H1 (cell line): ENCODE measurements at regions not wholly inside any gene's neighbourhood (a gene's known extent, or its start where the extent isn't known, plus 50 kb on each side); places are given as distances from the start of the nearest gene placed in this dataset.

Source experiments
- CTCF ChIA-PET: fragments of 300-600 bp; sonication (Branson Sonifier 250); formaldehyde crosslinking; loops from one replicate; lab custom pipeline; 2021; ENCODE audit not compliant: partially characterized antibody; lab: Charles Lee
- POLR2A ChIA-PET: fragments of 300-600 bp; sonication (Branson Sonifier 250); formaldehyde crosslinking; loops from one replicate; lab custom pipeline; 2021; ENCODE audit warnings: inconsistent platforms; ENCODE audit not compliant: partially characterized antibody; lab: Charles Lee
- DNase-seq, 2 experiments: peaks; one replicate each; pipeline versions ENCODE4 v3.0.0 to v3.0.0-alpha.2; 2010 to 2022; ENCODE audit warnings: low spot score in 2 of 2, low read depth in 1 of 2, mixed read lengths in 1 of 2
- FAIRE-seq: peaks from 2 replicates; lab custom pipeline; 2011; peaks lifted over from hg19 to GRCh38; lab: Jason Lieb, UNC
- H2AFZ ChIP-seq: 2 replicates; pipeline ENCODE4 v1.8.1; 2012; ENCODE audit warnings: low read length, inconsistent platforms
- H2AK5ac ChIP-seq: 2 replicates; pipeline ENCODE4 v1.6.1; 2013; ENCODE audit warnings: low read depth, low read length
- H2BK120ac ChIP-seq: replicated peaks from 2 replicates; pipeline ENCODE3; 2013; ENCODE audit warnings: low read depth, low read length, inconsistent platforms
- H2BK12ac ChIP-seq: 2 replicates; pipeline ENCODE4 v1.6.1; 2013; ENCODE audit warnings: low read depth, low read length
- H2BK15ac ChIP-seq: 2 replicates; pipeline ENCODE4 v1.6.1; 2013; ENCODE audit warnings: low read length
- H2BK20ac ChIP-seq: 2 replicates; pipeline ENCODE4 v1.6.1; 2013; ENCODE audit warnings: low read length
- H2BK5ac ChIP-seq: 2 replicates; pipeline ENCODE4 v1.6.1; 2013; ENCODE audit warnings: low read depth, low read length
- H3K14ac ChIP-seq: 2 replicates; pipeline ENCODE4 v1.6.1; 2013; ENCODE audit warnings: inconsistent platforms; ENCODE audit not compliant: insufficient read length
- H3K18ac ChIP-seq: 2 replicates; pipeline ENCODE4 v1.6.1; 2013; ENCODE audit warnings: low read length; ENCODE audit errors: extremely low read depth
- H3K23ac ChIP-seq: 2 replicates; pipeline ENCODE4 v1.6.1; 2013; ENCODE audit warnings: inconsistent platforms; ENCODE audit not compliant: insufficient read length
- H3K23me2 ChIP-seq: 2 replicates; pipeline ENCODE4 v1.6.1; 2013; ENCODE audit warnings: low read depth, low read length
- H3K27ac ChIP-seq: 2 replicates; pipeline ENCODE4 v1.6.1; 2011; ENCODE audit warnings: low read depth, low read length, inconsistent platforms
- H3K27me3 ChIP-seq, 4 experiments: replicated peaks in 1 of 4; 1 replicate in 1 of 4; 2 replicates in 3 of 4; pipeline versions ENCODE4 v1.6.1 to v1.8.1; 2011 to 2013; ENCODE audit warnings: low read length in 3 of 4, mild to moderate bottlenecking in 3 of 4, inconsistent platforms in 2 of 4, mixed read lengths in 2 of 4, moderate library complexity in 1 of 4; ENCODE audit not compliant: control insufficient read depth in 3 of 4, insufficient read depth in 3 of 4; ENCODE audit errors: extremely low read depth in 1 of 4
- H3K36me3 ChIP-seq, 4 experiments: 2 replicates each; pipeline versions ENCODE4 v1.6.1 to v1.8.1; 2011 to 2013; ENCODE audit warnings: mild to moderate bottlenecking in 4 of 4, low read length in 3 of 4, moderate library complexity in 2 of 4, control low read depth in 1 of 4, inconsistent platforms in 1 of 4; ENCODE audit not compliant: insufficient read depth in 4 of 4, control insufficient read depth in 2 of 4
- H3K4ac ChIP-seq: replicated peaks from 2 replicates; pipeline ENCODE3; 2013; ENCODE audit warnings: low read length, low read depth, mixed read lengths, inconsistent platforms; ENCODE audit not compliant: insufficient read length
- H3K4me1 ChIP-seq, 4 experiments: replicated peaks in 1 of 4; 1 replicate in 1 of 4; 2 replicates in 3 of 4; pipeline versions ENCODE4 v1.6.1 to v1.8.1; 2011 to 2013; ENCODE audit warnings: low read length in 3 of 4, inconsistent platforms in 2 of 4, mixed read lengths in 1 of 4; ENCODE audit not compliant: insufficient read depth in 4 of 4, control insufficient read depth in 3 of 4
- H3K4me2 ChIP-seq, 2 experiments: 2 replicates each; pipeline versions ENCODE4 v1.6.1 to v1.8.1; 2011 to 2013; ENCODE audit warnings: low read depth in 2 of 2, low read length in 2 of 2, control low read depth in 1 of 2, inconsistent platforms in 1 of 2, mild to moderate bottlenecking in 1 of 2; ENCODE audit not compliant: insufficient read depth in 1 of 2
- H3K4me3 ChIP-seq, 4 experiments: fragments of 200-600, 300-600 bp in 1 of 4; sonication (generic), shearing (Covaris generic), sonication (Bioruptor Twin) in 1 of 4; 2 replicates each; pipeline versions ENCODE4 v1.5.1 to v1.8.1; 2011 to 2016; ENCODE audit warnings: low read length in 4 of 4, low read depth in 3 of 4, control low read depth in 2 of 4, inconsistent platforms in 2 of 4, mild to moderate bottlenecking in 2 of 4, mixed read lengths in 1 of 4, moderate library complexity in 1 of 4; ENCODE audit not compliant: insufficient read depth in 2 of 4; ENCODE audit errors: extremely low read depth in 1 of 4
- H3K56ac ChIP-seq: replicated peaks from 2 replicates; pipeline ENCODE3; 2013; ENCODE audit warnings: low read depth, mild to moderate bottlenecking, mixed read lengths, low read length, inconsistent platforms; ENCODE audit not compliant: insufficient read length
- H3K79me1 ChIP-seq: 2 replicates; pipeline ENCODE4 v1.6.1; 2013; ENCODE audit warnings: low read depth, low read length, control low read depth
- H3K79me2 ChIP-seq, 2 experiments: 2 replicates each; pipeline versions ENCODE4 v1.6.1 to v1.8.1; 2012 to 2013; ENCODE audit warnings: low read length in 2 of 2, mild to moderate bottlenecking in 2 of 2, inconsistent platforms in 1 of 2; ENCODE audit not compliant: insufficient read depth in 2 of 2, control insufficient read depth in 1 of 2
- H3K9ac ChIP-seq, 4 experiments: replicated peaks in 1 of 4; 1 replicate in 1 of 4; 2 replicates in 3 of 4; pipeline versions ENCODE4 v1.6.1 to v1.8.1; 2011 to 2013; ENCODE audit warnings: low read depth in 3 of 4, low read length in 3 of 4, control low read depth in 2 of 4, mild to moderate bottlenecking in 2 of 4, moderate library complexity in 2 of 4, inconsistent platforms in 1 of 4; ENCODE audit errors: extremely low read depth in 1 of 4
- H3K9me3 ChIP-seq, 2 experiments: 2 replicates each; pipeline versions ENCODE4 v1.6.1 to v1.8.1; 2012 to 2013; ENCODE audit warnings: mild to moderate bottlenecking in 2 of 2, moderate library complexity in 2 of 2, control low read depth in 1 of 2, inconsistent platforms in 1 of 2, low read depth in 1 of 2, low read length in 1 of 2, mixed read lengths in 1 of 2; ENCODE audit not compliant: insufficient read depth in 2 of 2
- H4K20me1 ChIP-seq, 2 experiments: replicated peaks in 1 of 2; 2 replicates each; pipeline versions ENCODE3 to v1.8.1; 2011 to 2013; ENCODE audit warnings: inconsistent platforms in 2 of 2, low read length in 2 of 2, mild to moderate bottlenecking in 1 of 2; ENCODE audit not compliant: insufficient read depth in 2 of 2, control insufficient read depth in 1 of 2
- H4K5ac ChIP-seq: 2 replicates; pipeline ENCODE4 v1.6.1; 2013; ENCODE audit warnings: low read length, low read depth, mixed read lengths, inconsistent platforms; ENCODE audit not compliant: insufficient read length
- H4K8ac ChIP-seq: 2 replicates; pipeline ENCODE4 v1.8.0; 2013; ENCODE audit warnings: mild to moderate bottlenecking, moderate library complexity, low read length, inconsistent platforms; ENCODE audit not compliant: insufficient read depth; ENCODE audit errors: extremely low read depth
- H4K91ac ChIP-seq: replicated peaks from 2 replicates; pipeline ENCODE3; 2013; ENCODE audit warnings: low read length, mixed read lengths, inconsistent platforms; ENCODE audit not compliant: insufficient read length
- BACH1 ChIP-seq: IDR thresholded peaks from 2 replicates; pipeline ENCODE4 v1.6.1; 2012; ENCODE audit warnings: low read length, improper control_type of control experiment
- KDM5A ChIP-seq: fragments of 200-600 bp; IDR thresholded peaks from 2 replicates; pipeline ENCODE4 v1.7.1; 2012; ENCODE audit warnings: mild to moderate bottlenecking, low read length, inconsistent platforms, mixed read lengths
- MAFK ChIP-seq: IDR thresholded peaks from 2 replicates; pipeline ENCODE4 v1.6.1; 2012; ENCODE audit warnings: low read depth, mild to moderate bottlenecking, improper control_type of control experiment, low read length
- ZNF274 ChIP-seq: IDR thresholded peaks from 2 replicates; pipeline ENCODE4 v1.7.0; 2012; ENCODE audit warnings: low read length, borderline replicate concordance; ENCODE audit errors: extremely low read depth
- WGBS, 2 experiments: shearing (Covaris generic) in 1 of 2; methylation state at CpG; one replicate each; pipeline versions ENCODE4 v1.1.6 to v1.1.7; 2013 to 2015; ENCODE audit warnings: low lambda C conversion rate in 2 of 2, mixed read lengths in 2 of 2, inconsistent platforms in 1 of 2, low coverage in 1 of 2, missing lambda C conversion rate in 1 of 2; ENCODE audit not compliant: insufficient replicate concordance in 2 of 2, insufficient coverage in 1 of 2, insufficient read length in 1 of 2; ENCODE audit errors: extremely low coverage in 1 of 2, missing lambda C conversion rate in 1 of 2; 5-methylcytosine and 5-hydroxymethylcytosine counted together
- TF ChIP-seq, protein P1 (sequence below): IDR thresholded peaks from 2 replicates; pipeline ENCODE4 v1.6.1; 2012; ENCODE audit warnings: low read length, inconsistent platforms
- TF ChIP-seq, protein P2 (sequence below): IDR thresholded peaks from 2 replicates; pipeline ENCODE4 v1.6.1; 2012; ENCODE audit warnings: inconsistent platforms
- TF ChIP-seq, protein P3 (sequence below), 3 experiments: IDR thresholded peaks; 1 replicate in 2 of 3; 2 replicates in 1 of 3; pipeline versions ENCODE4 v1.5.1 to v1.6.1; 2011; ENCODE audit warnings: low read length in 3 of 3, mild to moderate bottlenecking in 3 of 3, inconsistent platforms in 2 of 3, low read depth in 1 of 3, moderate library complexity in 1 of 3; ENCODE audit not compliant: insufficient read depth in 1 of 3; ENCODE audit errors: control extremely low read depth in 1 of 3

DNA sequence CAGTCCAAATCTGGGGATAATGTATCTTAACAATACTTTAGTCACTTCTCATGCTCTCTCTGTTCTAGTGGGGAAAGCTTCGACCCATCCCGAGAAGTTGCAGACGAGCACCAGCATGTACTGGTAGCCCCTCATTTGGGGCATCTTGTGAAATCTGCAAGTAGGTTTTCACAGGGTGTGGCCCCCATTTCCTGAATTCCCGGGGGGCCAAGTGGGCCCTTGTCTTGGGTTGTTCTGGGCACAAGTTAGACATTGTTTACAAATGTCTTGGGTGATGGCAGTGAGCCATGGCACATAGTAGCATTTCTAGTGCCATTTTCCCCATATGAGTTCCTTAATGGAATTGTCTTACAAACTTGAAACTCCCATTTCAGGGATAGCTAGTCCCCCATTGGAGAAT, 216.7 kb upstream of the KCND2 start:
- Histone ChIP-seq H4K20me1 (no peaks in the 10 kb centered on the region), H2BK20ac (no peak overlapping the region), H4K8ac (no peak overlapping the region), H3K4me3 (no peak overlapping the region), H3K18ac (no peak overlapping the region), H3K23ac (no peak overlapping the region), H3K4me1 (no peaks in the 10 kb centered on the region), H4K91ac (no peak overlapping the region), H3K79me2 (no peaks in the 10 kb centered on the region), H2BK120ac (no peak overlapping the region), H2BK12ac (no peak overlapping the region), H3K14ac (no peak overlapping the region), H3K4ac (no peak overlapping the region), H3K23me2 (no peaks in the 10 kb centered on the region), H2AK5ac (no peak overlapping the region), H2AFZ (no peak overlapping the region), H3K27ac (no peak overlapping the region), H2BK15ac (no peak overlapping the region), H2BK5ac (no peak overlapping the region), H3K9me3 (no peaks in the 10 kb centered on the region), H3K56ac (no peak overlapping the region), H3K27me3 (no peaks in the 10 kb centered on the region), H4K5ac (no peak overlapping the region), H3K79me1 (no peaks in the 10 kb centered on the region), H3K36me3 (no peaks in the 10 kb centered on the region), H3K4me2 (no peak overlapping the region), H3K9ac (no peak overlapping the region)
- TF ChIP-seq, protein P1, sequence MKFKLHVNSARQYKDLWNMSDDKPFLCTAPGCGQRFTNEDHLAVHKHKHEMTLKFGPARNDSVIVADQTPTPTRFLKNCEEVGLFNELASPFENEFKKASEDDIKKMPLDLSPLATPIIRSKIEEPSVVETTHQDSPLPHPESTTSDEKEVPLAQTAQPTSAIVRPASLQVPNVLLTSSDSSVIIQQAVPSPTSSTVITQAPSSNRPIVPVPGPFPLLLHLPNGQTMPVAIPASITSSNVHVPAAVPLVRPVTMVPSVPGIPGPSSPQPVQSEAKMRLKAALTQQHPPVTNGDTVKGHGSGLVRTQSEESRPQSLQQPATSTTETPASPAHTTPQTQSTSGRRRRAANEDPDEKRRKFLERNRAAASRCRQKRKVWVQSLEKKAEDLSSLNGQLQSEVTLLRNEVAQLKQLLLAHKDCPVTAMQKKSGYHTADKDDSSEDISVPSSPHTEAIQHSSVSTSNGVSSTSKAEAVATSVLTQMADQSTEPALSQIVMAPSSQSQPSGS = no peak
- TF ChIP-seq, protein P2, sequence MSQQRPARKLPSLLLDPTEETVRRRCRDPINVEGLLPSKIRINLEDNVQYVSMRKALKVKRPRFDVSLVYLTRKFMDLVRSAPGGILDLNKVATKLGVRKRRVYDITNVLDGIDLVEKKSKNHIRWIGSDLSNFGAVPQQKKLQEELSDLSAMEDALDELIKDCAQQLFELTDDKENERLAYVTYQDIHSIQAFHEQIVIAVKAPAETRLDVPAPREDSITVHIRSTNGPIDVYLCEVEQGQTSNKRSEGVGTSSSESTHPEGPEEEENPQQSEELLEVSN = no peak
- no peak for TF ChIP-seq BACH1
- no peak for TF ChIP-seq ZNF274
- TF ChIP-seq, protein P3, sequence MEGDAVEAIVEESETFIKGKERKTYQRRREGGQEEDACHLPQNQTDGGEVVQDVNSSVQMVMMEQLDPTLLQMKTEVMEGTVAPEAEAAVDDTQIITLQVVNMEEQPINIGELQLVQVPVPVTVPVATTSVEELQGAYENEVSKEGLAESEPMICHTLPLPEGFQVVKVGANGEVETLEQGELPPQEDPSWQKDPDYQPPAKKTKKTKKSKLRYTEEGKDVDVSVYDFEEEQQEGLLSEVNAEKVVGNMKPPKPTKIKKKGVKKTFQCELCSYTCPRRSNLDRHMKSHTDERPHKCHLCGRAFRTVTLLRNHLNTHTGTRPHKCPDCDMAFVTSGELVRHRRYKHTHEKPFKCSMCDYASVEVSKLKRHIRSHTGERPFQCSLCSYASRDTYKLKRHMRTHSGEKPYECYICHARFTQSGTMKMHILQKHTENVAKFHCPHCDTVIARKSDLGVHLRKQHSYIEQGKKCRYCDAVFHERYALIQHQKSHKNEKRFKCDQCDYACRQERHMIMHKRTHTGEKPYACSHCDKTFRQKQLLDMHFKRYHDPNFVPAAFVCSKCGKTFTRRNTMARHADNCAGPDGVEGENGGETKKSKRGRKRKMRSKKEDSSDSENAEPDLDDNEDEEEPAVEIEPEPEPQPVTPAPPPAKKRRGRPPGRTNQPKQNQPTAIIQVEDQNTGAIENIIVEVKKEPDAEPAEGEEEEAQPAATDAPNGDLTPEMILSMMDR (IDR thresholded peaks at IDR 0.05; ENCODE audit: control extremely low read depth in 1 of 3, insufficient read depth in 1 of 3, low read depth in 1 of 3, low read length in 3 of 3) = no peak
- no peak for TF ChIP-seq KDM5A
- no peak for TF ChIP-seq MAFK
- FAIRE-seq = no peak
- 96% methylated on average over 4 of the region's 4 CpGs; no CpG with 5 or more reads in 1 of the 2 experiments for WGBS, 2 experiments
- ChIA-PET CTCF (no interaction called here), POLR2A (no interaction called here)
- DNase-seq = no peak
